Lower leg skin (tissue), 4 donors: ENCODE measurements at regions not wholly inside any gene's neighbourhood (a gene's known extent, or its start where the extent isn't known, plus 50 kb on each side); places are given as distances from the start of the nearest gene placed in this dataset.

Experiments used
- DNase-seq, 2 donors: peaks; one replicate each; pipeline ENCODE4 v3.0.0-alpha.2; 2019; ENCODE audit warnings: low spot score in 2 of 2
- H3K4me3 ChIP-seq: fragments of 200-600 bp; sonication (generic); 2 replicates; pipeline ENCODE4 v1.5.1; 2017; ENCODE audit warnings: mild to moderate bottlenecking, low read depth; ENCODE audit not compliant: poor library complexity, severe bottlenecking
- CTCF ChIP-seq, 3 donors: fragments of 450-650 bp; IDR thresholded peaks; one replicate each; pipeline ENCODE4 v1.5.1; 2016; ENCODE audit warnings: antibody characterized with exemption in 3 of 3, mild to moderate bottlenecking in 3 of 3, moderate library complexity in 2 of 3
- POLR2A ChIP-seq, 2 donors: fragments of 450-650 bp; IDR thresholded peaks; one replicate each; pipeline ENCODE4 v1.6.1; 2016 to 2017; ENCODE audit warnings: antibody characterized with exemption in 2 of 2, mild to moderate bottlenecking in 1 of 2, moderate library complexity in 1 of 2
- WGBS, 2 donors: methylation state at CpG; one replicate each; pipeline ENCODE4 v1.1.5; 2018; 5-methylcytosine and 5-hydroxymethylcytosine counted together
- intact Hi-C: fragments of 100-400 bp; cut with DNase I; formaldehyde crosslinking; loops from one replicate; pipeline ENCODE4 v1.15.0; 2023; ENCODE audit warnings: low total_unique reads

- TF ChIP-seq CTCF (IDR thresholded peaks at IDR 0.05) = no peak
- TF ChIP-seq POLR2A (IDR thresholded peaks at IDR 0.05) = no peak
- WGBS, 2 donors = 88 to 89% methylated on average over 4 of the region's 4 CpGs
- H3K4me3 ChIP-seq = no peak overlapping the region
- intact Hi-C loops = no loop called here
- no peak for DNase-seq
Observed at GRCh38 chr20:39144757-39145156, 182.6 kb downstream of the DHX35 start.

GRCh38 chr20:39142407-39143096 is 180.4 kb downstream of the DHX35 start:
- TF ChIP-seq POLR2A (IDR thresholded peaks at IDR 0.05) = no peak
- TF ChIP-seq CTCF (IDR thresholded peaks at IDR 0.05) = no peak
- H3K4me3 ChIP-seq = no peak overlapping the region
- WGBS, 2 donors = 63 to 77% methylated on average over 12 to 13 of the region's 13 CpGs
- intact Hi-C loops = no loop called here
- no peak for DNase-seq

- DNase-seq = no peak
- TF ChIP-seq POLR2A (IDR thresholded peaks at IDR 0.05) (no peak), CTCF (IDR thresholded peaks at IDR 0.05) (no peak)
- intact Hi-C loops = no loop called here
- no peak overlapping the region for H3K4me3 ChIP-seq
Observed at GRCh38 chr20:39137299-39137698, 175.2 kb downstream of the DHX35 start.

- TF ChIP-seq POLR2A (IDR thresholded peaks at IDR 0.05) (no peak), CTCF (IDR thresholded peaks at IDR 0.05) (no peak)
- intact Hi-C loops = no loop called here
- 38 to 58% methylated on average over 6 of the region's 6 CpGs for WGBS, 2 donors
- no peak for DNase-seq
- no peak overlapping the region for H3K4me3 ChIP-seq
Observed at GRCh38 chr20:39136798-39137197, 174.7 kb downstream of the DHX35 start.

GRCh38 chr20:39135885-39136544 is 173.9 kb downstream of the DHX35 start:
- intact Hi-C loops = no loop called here
- TF ChIP-seq POLR2A (IDR thresholded peaks at IDR 0.05) (no peak), CTCF (IDR thresholded peaks at IDR 0.05) (no peak)
- no peak overlapping the region for H3K4me3 ChIP-seq
- WGBS, 2 donors = 72 to 84% methylated on average over 14 to 15 of the region's 15 CpGs
- no peak for DNase-seq
